ENCODE measurements at regions not wholly inside any gene's neighbourhood (a gene's known extent, or its start where the extent isn't known, plus 50 kb on each side); places are given as distances from the start of the nearest gene placed in this dataset.

- no peak overlapping the region for H3K4me3 ChIP-seq (ENCODE audit: control insufficient read depth in 1 of 2, extremely low read depth in 1 of 2, low read length in 1 of 2)
- no peaks in the 10 kb centered on the region for H3K27me3 ChIP-seq (replicated peaks in 1 of 2; ENCODE audit: control insufficient read depth in 2 of 2, extremely low read depth in 1 of 2, insufficient read depth in 2 of 2, low read length in 1 of 2)
- WGBS (ENCODE audit: insufficient coverage), result 100% methylated on average over 1 of the region's 10 CpGs
- peaks cover 3 to 10% (median 6%) of the 10 kb centered on the region in 3 donors for H3K9me3 Mint-ChIP-seq
- no peak overlapping the region for H3K27ac ChIP-seq (ENCODE audit: low read length)
- no peaks in the 10 kb centered on the region for H3K4me1 Mint-ChIP-seq
- ATAC-seq (replicated peaks in 1 of 4), result no peak
- no peaks in the 10 kb centered on the region for H3K36me3 Mint-ChIP-seq
- H3K9me3 ChIP-seq, result no peaks in the 10 kb centered on the region
- ChIA-PET CTCF (no interaction called here), POLR2A (no interaction called here)
- DNase-seq, result no peak
- no peaks in the 10 kb centered on the region for H3K27me3 Mint-ChIP-seq
- no peaks in the 10 kb centered on the region for H3K36me3 ChIP-seq (ENCODE audit: control insufficient read depth in 2 of 2, extremely low read depth in 1 of 2, insufficient read depth in 1 of 2, low read length in 1 of 2)
- no peaks in the 10 kb centered on the region for H3K4me1 ChIP-seq (ENCODE audit: control insufficient read depth in 1 of 2, extremely low read depth in 1 of 2, insufficient read depth in 2 of 2, low read length in 2 of 2)
- H3K27ac Mint-ChIP-seq, result no peak overlapping the region
- no peak overlapping the region for H3K4me3 Mint-ChIP-seq
Observed at GRCh38 chr9:26324786-26325443, 567.7 kb downstream of the CAAP1 start.

DNA sequence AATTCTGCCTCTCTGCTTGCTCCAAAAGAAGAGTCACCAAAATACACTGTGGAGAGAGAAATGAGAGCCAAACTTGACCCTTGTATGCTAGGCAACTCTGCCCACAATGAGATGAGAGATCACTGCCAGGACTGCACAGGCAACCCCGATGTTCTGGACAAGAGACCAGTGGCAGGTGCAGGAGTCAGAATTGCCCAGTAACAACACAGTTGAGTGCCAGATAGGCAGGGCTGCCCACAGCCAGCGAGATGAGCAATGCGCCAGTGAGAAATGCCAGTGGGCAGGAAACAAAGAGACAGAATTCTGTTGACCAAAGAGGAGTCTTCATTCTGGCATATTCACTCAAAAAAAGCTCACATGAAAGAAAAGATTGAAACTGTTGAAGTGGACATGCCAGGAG, 570.7 kb downstream of the CAAP1 start:
- no peak overlapping the region for H3K27ac ChIP-seq (ENCODE audit: low read length)
- Mint-ChIP-seq H3K27ac (no peak overlapping the region), H3K4me3 (no peak overlapping the region), H3K4me1 (no peaks in the 10 kb centered on the region), H3K27me3 (no peaks in the 10 kb centered on the region), H3K36me3 (no peaks in the 10 kb centered on the region), H3K9me3 (peaks cover 7 to 10% (median 9%) of the 10 kb centered on the region in 3 donors)
- H3K4me1 ChIP-seq (ENCODE audit: control insufficient read depth in 1 of 2, extremely low read depth in 1 of 2, insufficient read depth in 2 of 2, low read length in 2 of 2), result no peaks in the 10 kb centered on the region
- WGBS (ENCODE audit: insufficient coverage), result 67% methylated on average over 3 of the region's 3 CpGs
- ATAC-seq (replicated peaks in 1 of 4) (no peak), DNase-seq (no peak)
- ChIA-PET CTCF (no interaction called here), POLR2A (no interaction called here)
- no peak overlapping the region for H3K4me3 ChIP-seq (ENCODE audit: control insufficient read depth in 1 of 2, extremely low read depth in 1 of 2, low read length in 1 of 2)
- no peaks in the 10 kb centered on the region for H3K27me3 ChIP-seq (replicated peaks in 1 of 2; ENCODE audit: control insufficient read depth in 2 of 2, extremely low read depth in 1 of 2, insufficient read depth in 2 of 2, low read length in 1 of 2)
- H3K36me3 ChIP-seq (ENCODE audit: control insufficient read depth in 2 of 2, extremely low read depth in 1 of 2, insufficient read depth in 1 of 2, low read length in 1 of 2), result no peaks in the 10 kb centered on the region
- no peaks in the 10 kb centered on the region for H3K9me3 ChIP-seq

GRCh38 chr9:26319859-26320258, 572.7 kb downstream of the CAAP1 start:
- Mint-ChIP-seq H3K9me3 (peaks cover 7 to 17% (median 10%) of the 10 kb centered on the region in 3 donors), H3K4me3 (no peak overlapping the region), H3K27ac (no peak overlapping the region), H3K27me3 (no peaks in the 10 kb centered on the region), H3K4me1 (no peaks in the 10 kb centered on the region), H3K36me3 (no peaks in the 10 kb centered on the region)
- ATAC-seq (replicated peaks in 1 of 4), result no peak
- Histone ChIP-seq H3K4me1 (ENCODE audit: control insufficient read depth in 1 of 2, extremely low read depth in 1 of 2, insufficient read depth in 2 of 2, low read length in 2 of 2) (no peaks in the 10 kb centered on the region), H3K27ac (ENCODE audit: low read length) (no peak overlapping the region), H3K9me3 (no peaks in the 10 kb centered on the region), H3K4me3 (ENCODE audit: control insufficient read depth in 1 of 2, extremely low read depth in 1 of 2, low read length in 1 of 2) (no peak overlapping the region), H3K27me3 (replicated peaks in 1 of 2; ENCODE audit: control insufficient read depth in 2 of 2, extremely low read depth in 1 of 2, insufficient read depth in 2 of 2, low read length in 1 of 2) (no peaks in the 10 kb centered on the region), H3K36me3 (ENCODE audit: control insufficient read depth in 2 of 2, extremely low read depth in 1 of 2, insufficient read depth in 1 of 2, low read length in 1 of 2) (no peaks in the 10 kb centered on the region)
- DNase-seq, result no peak
- POLR2A ChIA-PET, result no interaction called here
- WGBS (ENCODE audit: insufficient coverage), result no CpG with 5 or more reads among the region's 3 CpGs
- CTCF ChIA-PET, result no interaction called here

DNA sequence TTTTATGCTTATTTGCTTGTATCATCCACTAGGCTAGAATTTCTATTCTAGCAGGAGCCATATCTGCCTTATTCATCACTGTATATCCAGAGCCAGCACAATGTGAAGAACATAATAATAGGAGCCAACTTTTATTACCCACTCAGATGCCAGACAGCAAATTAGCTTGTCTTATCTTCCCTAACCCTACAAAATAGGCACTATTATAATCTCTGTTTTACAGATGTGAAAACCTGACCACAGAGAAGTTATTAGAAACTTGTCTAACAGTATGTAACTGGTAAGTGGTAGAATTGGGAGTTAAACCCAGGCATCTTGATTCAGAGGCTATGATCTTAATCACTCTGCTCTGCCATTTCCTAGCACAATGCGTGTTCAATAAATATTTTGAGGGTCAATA, 579.5 kb downstream of the CAAP1 start:
- no CpG with 5 or more reads among the region's 1 CpG for WGBS (ENCODE audit: insufficient coverage)
- peaks cover 0 to 10% (median 4%) of the 10 kb centered on the region in 3 donors for H3K9me3 Mint-ChIP-seq
- Histone ChIP-seq H3K36me3 (ENCODE audit: control insufficient read depth in 2 of 2, extremely low read depth in 1 of 2, insufficient read depth in 1 of 2, low read length in 1 of 2) (no peaks in the 10 kb centered on the region), H3K4me1 (ENCODE audit: control insufficient read depth in 1 of 2, extremely low read depth in 1 of 2, insufficient read depth in 2 of 2, low read length in 2 of 2) (no peaks in the 10 kb centered on the region), H3K27me3 (replicated peaks in 1 of 2; ENCODE audit: control insufficient read depth in 2 of 2, extremely low read depth in 1 of 2, insufficient read depth in 2 of 2, low read length in 1 of 2) (no peaks in the 10 kb centered on the region), H3K27ac (ENCODE audit: low read length) (no peak overlapping the region), H3K4me3 (ENCODE audit: control insufficient read depth in 1 of 2, extremely low read depth in 1 of 2, low read length in 1 of 2) (no peak overlapping the region), H3K9me3 (no peaks in the 10 kb centered on the region)
- H3K36me3 Mint-ChIP-seq, result no peaks in the 10 kb centered on the region
- H3K4me3 Mint-ChIP-seq, result no peak overlapping the region
- H3K27ac Mint-ChIP-seq, result no peak overlapping the region
- POLR2A ChIA-PET, result no interaction called here
- CTCF ChIA-PET, result no interaction called here
- no peak for ATAC-seq (replicated peaks in 1 of 4)
- H3K27me3 Mint-ChIP-seq, result no peaks in the 10 kb centered on the region
- DNase-seq, result no peak
- H3K4me1 Mint-ChIP-seq, result no peaks in the 10 kb centered on the region

GRCh38 chr9:26311463-26311995, 581.1 kb downstream of the CAAP1 start:
- no peak for DNase-seq
- WGBS (ENCODE audit: insufficient coverage), result 63% methylated on average over 1 of the region's 2 CpGs

GRCh38 chr9:26310294-26310693, 582.3 kb downstream of the CAAP1 start:
- peaks cover 4 to 13% (median 6%) of the 10 kb centered on the region in 3 donors for H3K9me3 Mint-ChIP-seq
- ChIA-PET CTCF (no interaction called here), POLR2A (no interaction called here)
- H3K4me3 Mint-ChIP-seq, result no peak overlapping the region
- Histone ChIP-seq H3K9me3 (no peaks in the 10 kb centered on the region), H3K36me3 (ENCODE audit: control insufficient read depth in 2 of 2, extremely low read depth in 1 of 2, insufficient read depth in 1 of 2, low read length in 1 of 2) (no peaks in the 10 kb centered on the region), H3K4me3 (ENCODE audit: control insufficient read depth in 1 of 2, extremely low read depth in 1 of 2, low read length in 1 of 2) (no peak overlapping the region), H3K27ac (ENCODE audit: low read length) (no peak overlapping the region), H3K4me1 (ENCODE audit: control insufficient read depth in 1 of 2, extremely low read depth in 1 of 2, insufficient read depth in 2 of 2, low read length in 2 of 2) (no peaks in the 10 kb centered on the region), H3K27me3 (replicated peaks in 1 of 2; ENCODE audit: control insufficient read depth in 2 of 2, extremely low read depth in 1 of 2, insufficient read depth in 2 of 2, low read length in 1 of 2) (no peaks in the 10 kb centered on the region)
- H3K27me3 Mint-ChIP-seq, result no peaks in the 10 kb centered on the region
- no peaks in the 10 kb centered on the region for H3K4me1 Mint-ChIP-seq
- no peak overlapping the region for H3K27ac Mint-ChIP-seq
- 33% methylated on average over 1 of the region's 3 CpGs for WGBS (ENCODE audit: insufficient coverage)
- no peaks in the 10 kb centered on the region for H3K36me3 Mint-ChIP-seq
- ATAC-seq (replicated peaks in 1 of 4) (no peak), DNase-seq (no peak)

More at GRCh38 chr9:26311463-26311995, 581.1 kb downstream of the CAAP1 start:
- POLR2A ChIA-PET, result no interaction called here
- no peaks in the 10 kb centered on the region for H3K4me1 Mint-ChIP-seq
- no peaks in the 10 kb centered on the region for H3K9me3 ChIP-seq
- H3K27ac Mint-ChIP-seq, result no peak overlapping the region
- no peak overlapping the region for H3K4me3 Mint-ChIP-seq
- CTCF ChIA-PET, result no interaction called here
- no peak overlapping the region for H3K4me3 ChIP-seq (ENCODE audit: control insufficient read depth in 1 of 2, extremely low read depth in 1 of 2, low read length in 1 of 2)
- no peaks in the 10 kb centered on the region for H3K27me3 ChIP-seq (replicated peaks in 1 of 2; ENCODE audit: control insufficient read depth in 2 of 2, extremely low read depth in 1 of 2, insufficient read depth in 2 of 2, low read length in 1 of 2)
- H3K27me3 Mint-ChIP-seq, result no peaks in the 10 kb centered on the region
- peaks cover 4 to 17% (median 6%) of the 10 kb centered on the region in 3 donors for H3K9me3 Mint-ChIP-seq
- no peaks in the 10 kb centered on the region for H3K4me1 ChIP-seq (ENCODE audit: control insufficient read depth in 1 of 2, extremely low read depth in 1 of 2, insufficient read depth in 2 of 2, low read length in 2 of 2)
- no peaks in the 10 kb centered on the region for H3K36me3 ChIP-seq (ENCODE audit: control insufficient read depth in 2 of 2, extremely low read depth in 1 of 2, insufficient read depth in 1 of 2, low read length in 1 of 2)
- no peak for ATAC-seq (replicated peaks in 1 of 4)
- H3K36me3 Mint-ChIP-seq, result no peaks in the 10 kb centered on the region
- H3K27ac ChIP-seq (ENCODE audit: low read length), result no peak overlapping the region
